ENCODE measurements at regions not wholly inside any gene's neighbourhood (a gene's known extent, or its start where the extent isn't known, plus 50 kb on each side); places are given as distances from the start of the nearest gene placed in this dataset.
"Not testable (repeated sequence)": the region's sequence is repeated elsewhere in the genome, so short reads cannot be mapped to it uniquely, and the experiment has no call there.

DNA sequence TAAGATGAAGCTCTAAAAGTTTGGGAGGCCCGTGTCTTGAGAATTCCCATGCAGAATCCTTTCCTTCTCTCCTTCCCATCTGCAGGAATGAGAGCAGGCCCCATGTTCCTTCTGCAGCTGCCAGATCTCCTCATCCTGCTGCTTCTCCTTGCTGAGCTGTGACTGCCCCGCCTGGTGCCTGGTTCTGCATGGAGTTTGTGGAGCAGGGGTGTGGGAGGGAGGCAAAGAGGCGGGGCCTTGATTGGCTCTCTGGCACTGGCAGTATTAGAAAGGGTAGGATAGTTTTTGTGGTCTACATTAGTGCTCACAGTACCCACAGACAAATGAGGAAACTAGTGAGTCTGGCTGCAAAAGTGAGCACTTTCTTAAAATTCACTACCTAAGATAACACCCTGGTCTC lies 91.1 kb upstream of the CLPB start:
- DNase-seq = no peak

DNA sequence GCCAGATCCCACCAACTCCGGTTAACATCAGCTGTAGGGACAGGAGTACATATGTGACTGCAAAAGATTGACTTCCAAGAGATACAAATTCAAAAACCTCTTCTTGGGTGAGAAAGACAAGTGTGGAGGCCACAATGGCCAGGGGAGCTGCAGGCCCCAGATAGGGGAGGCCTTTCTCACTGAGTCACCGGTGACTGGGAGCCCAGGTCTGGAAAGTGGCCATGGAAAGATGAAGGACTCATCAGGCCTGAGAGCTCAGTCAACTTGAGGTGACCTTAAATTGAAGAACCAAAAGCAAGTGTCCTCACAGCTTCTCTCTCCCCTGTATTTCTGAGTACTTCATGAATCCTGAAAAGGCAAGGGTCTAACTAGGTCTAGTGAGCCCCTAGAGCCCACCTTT lies 90.4 kb upstream of the CLPB start:
- DNase-seq = no peak

DNA sequence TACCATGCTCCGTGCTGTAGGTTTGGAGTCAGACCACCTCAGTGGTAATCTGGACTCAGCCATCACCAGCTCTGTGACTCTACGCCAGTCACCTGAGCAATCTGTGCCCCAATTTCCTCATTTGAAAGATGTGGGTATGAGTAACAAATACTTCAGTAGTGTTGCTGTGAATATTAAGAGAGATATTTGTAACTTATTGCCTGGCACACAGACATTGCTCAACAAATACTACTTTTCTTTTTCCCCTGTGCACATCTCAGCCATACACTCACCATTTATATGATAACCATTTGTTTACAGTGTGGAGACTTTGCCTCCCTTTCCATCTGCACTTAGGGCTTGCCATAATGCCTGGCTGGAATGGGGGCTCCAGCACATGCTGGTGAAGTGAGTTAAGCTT lies 89.7 kb upstream of the CLPB start:
- DNase-seq = no peak

- DNase-seq = no peak
Measured at GRCh38 chr11:72522186-72522585, 87.9 kb upstream of the CLPB start.

GRCh38 chr11:72521664-72522063 lies 87.3 kb upstream of the CLPB start:
- DNase-seq = no peak

DNA sequence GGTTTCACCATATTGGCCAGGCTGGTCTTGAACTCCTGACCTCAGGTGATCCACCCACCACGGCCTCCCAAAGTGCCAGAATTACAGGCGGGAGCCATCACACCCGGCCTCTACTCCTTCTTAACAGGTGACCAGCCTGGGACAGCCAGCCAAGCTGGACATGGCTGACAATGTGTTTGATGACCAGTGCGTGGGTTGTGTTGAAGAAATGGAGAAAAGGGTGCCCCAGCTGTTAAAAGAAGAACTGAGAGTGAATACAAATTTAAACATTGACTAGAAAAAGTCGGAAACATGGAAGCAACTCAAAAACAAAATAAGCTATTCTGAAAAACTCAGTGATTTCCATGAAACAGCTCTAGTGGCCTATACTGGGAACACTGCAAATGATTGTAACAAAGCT lies 86.5 kb upstream of the CLPB start:
- no peak for DNase-seq

- not testable (repeated sequence) for DNase-seq
Measured at GRCh38 chr11:72519882-72520281, 85.6 kb upstream of the CLPB start.

DNA sequence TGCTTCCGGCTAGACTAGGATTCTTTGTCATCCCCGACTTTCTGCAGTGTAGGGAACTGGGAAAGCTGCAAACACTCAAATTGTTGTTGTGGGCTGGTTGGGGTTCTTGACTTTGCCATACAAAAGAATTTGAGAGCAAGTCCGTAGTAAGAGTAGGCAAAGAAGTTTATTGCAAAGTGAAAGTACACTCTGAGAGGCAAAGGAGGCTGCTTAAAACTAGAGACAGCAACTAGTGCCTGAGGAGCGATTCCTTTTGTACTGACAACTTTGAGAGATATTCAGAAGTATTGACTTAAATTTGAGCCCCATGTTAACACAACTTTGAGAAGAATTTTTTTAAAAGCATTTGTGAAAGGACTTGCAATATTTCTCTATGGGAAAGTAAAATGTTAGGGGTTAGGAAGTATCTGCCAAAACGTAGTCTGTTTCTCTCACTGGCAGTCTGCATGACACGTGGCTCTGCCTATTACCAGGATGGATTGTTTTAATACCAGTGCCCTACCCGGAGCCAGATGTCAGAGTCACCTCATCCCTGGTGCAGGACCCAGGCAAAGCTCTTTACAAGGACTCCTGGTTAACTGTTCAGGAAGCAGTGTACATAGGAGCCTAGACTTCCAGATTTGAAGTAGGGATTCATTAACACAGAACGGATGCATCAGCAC lies 85.0 kb upstream of the CLPB start:
- DNase-seq = peak; percentile 1

DNA sequence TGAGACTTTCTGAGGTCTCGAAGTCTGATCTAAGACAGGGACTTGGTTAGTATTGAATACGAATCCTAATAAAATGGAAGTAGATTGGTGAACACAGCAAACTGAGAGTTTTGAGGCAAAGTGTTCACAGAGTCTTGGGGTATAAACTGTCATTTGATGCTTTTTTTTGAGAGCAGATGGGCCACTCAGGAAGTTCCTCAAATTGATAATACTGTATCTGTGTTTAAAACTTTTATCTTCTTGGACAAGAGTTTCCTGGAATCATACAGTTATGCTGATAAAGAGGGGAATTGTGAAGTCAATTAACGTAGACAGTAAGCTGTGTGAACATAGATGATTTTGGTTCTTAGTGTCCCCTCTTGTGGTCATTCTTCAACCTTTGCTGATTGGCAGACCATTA lies 80.0 kb upstream of the CLPB start:
- DNase-seq = no peak

DNA sequence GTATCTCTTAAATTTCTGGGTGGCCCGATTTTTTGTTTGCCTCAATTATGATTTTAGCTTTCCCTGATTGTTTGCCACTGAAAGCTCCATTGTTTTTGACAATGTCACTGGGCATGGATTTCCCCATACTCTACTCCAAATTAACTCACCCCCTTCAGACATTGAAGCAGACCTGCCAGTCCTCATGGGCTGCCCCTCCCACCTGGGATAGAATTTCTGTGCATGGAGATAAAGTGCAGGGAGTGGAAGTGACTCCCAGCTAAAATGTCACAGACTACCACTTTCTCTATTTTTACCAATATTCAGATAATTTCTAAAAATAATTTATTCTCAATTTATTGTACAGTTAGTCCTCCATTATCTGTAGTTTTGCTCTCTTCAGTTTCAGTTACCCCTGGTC lies 79.1 kb upstream of the CLPB start:
- no peak for DNase-seq

DNA sequence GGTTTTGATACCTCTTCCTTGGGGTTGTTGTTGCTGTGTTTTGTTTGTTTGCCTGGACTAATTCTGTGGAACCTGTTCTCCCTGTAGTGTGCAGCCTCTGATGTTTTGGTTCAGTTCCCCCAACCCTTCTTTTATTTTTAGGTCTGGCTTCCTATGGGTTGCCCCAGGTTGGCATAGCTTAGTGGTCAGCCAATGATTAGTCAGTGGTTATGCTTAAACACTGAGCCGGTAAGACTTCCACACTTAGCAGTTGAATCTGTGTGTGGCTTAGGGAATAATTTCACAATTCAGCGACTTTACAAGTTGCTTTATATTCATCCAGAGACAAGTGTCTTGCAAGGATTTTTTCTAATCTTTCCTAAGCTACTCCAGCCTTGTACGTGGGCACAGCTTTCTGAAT lies 78.6 kb upstream of the CLPB start:
- DNase-seq = no peak

GRCh38 chr11:72511393-72512047 lies 77.2 kb upstream of the CLPB start:
- DNase-seq = no peak

- no peak for DNase-seq
Measured at GRCh38 chr11:72507050-72507449, 72.7 kb upstream of the CLPB start.

- no peak for DNase-seq
Measured at GRCh38 chr11:72497731-72498130, 63.4 kb upstream of the CLPB start.

DNA sequence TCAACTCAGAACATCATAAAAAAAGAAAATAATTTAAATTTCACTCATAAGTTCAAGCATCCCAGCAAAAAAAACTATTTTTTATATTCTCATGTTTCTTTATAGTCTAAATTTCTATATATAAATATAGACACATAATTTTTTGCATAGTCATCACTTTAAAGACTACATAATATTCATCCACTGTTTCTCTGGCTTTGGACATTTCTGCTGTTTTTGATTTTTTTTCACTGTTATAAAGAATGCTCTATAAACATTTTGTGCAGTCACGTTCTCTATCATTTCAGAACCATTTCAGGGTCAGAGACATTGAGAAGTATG lies 59.7 kb upstream of the CLPB start:
- DNase-seq = no peak

GRCh38 chr11:72493426-72494108 lies 59.2 kb upstream of the CLPB start:
- no peak for DNase-seq

GRCh38 chr11:72491001-72491400 lies 56.7 kb upstream of the CLPB start:
- DNase-seq = no peak

Measured in stimulated activated naive CD4-positive, alpha-beta T cell treated with Interleukin-2 at 50 U/mL for 16 hours (primary cell).